ENCODE measurements at regions not wholly inside any gene's neighbourhood (a gene's known extent, or its start where the extent isn't known, plus 50 kb on each side); places are given as distances from the start of the nearest gene placed in this dataset.

GRCh38 chr1:220994671-220995070, 115.4 kb downstream of the HLX start:
- WGBS, 2 donors = 84 to 95% methylated on average over 3 of the region's 3 CpGs
- no peak overlapping the region for H3K4me3 ChIP-seq
- peaks cover 8% of the 10 kb centered on the region for H3K4me1 ChIP-seq
- H3K9me3 ChIP-seq = no peaks in the 10 kb centered on the region
- H3K36me3 ChIP-seq (ENCODE audit: low read depth, missing control alignments) = no peaks in the 10 kb centered on the region
- DNase-seq = no peak
- intact Hi-C loops (cut with DNase I; ENCODE audit: low total_unique reads) = no loop called here
- no peak for TF ChIP-seq POLR2A (IDR thresholded peaks at IDR 0.05)
- TF ChIP-seq CTCF (IDR thresholded peaks at IDR 0.05) = no peak
- H3K27ac ChIP-seq = no peak overlapping the region
- no peaks in the 10 kb centered on the region for H3K27me3 ChIP-seq

DNA sequence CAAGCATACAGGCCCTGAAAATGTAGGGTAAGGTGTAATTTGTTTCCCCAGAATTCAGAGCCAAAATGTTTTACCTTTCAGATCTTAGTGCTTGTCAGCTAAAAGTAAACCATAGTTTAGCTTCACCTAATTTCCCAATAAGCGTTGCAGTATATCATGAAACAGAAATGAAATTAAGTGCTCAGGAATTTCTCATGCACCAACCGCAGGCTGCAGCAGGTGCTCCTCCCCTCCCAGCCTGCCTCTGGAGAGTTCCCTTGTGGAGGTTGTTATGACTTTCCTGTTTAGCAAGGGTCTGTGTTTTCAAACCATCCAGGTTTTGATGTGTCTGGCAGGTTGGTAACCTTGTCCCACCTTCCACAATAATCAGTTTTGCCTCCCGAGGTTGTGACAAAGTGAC, 118.5 kb downstream of the HLX start:
- no peak for DNase-seq
- H3K27ac ChIP-seq = no peak overlapping the region

DNA sequence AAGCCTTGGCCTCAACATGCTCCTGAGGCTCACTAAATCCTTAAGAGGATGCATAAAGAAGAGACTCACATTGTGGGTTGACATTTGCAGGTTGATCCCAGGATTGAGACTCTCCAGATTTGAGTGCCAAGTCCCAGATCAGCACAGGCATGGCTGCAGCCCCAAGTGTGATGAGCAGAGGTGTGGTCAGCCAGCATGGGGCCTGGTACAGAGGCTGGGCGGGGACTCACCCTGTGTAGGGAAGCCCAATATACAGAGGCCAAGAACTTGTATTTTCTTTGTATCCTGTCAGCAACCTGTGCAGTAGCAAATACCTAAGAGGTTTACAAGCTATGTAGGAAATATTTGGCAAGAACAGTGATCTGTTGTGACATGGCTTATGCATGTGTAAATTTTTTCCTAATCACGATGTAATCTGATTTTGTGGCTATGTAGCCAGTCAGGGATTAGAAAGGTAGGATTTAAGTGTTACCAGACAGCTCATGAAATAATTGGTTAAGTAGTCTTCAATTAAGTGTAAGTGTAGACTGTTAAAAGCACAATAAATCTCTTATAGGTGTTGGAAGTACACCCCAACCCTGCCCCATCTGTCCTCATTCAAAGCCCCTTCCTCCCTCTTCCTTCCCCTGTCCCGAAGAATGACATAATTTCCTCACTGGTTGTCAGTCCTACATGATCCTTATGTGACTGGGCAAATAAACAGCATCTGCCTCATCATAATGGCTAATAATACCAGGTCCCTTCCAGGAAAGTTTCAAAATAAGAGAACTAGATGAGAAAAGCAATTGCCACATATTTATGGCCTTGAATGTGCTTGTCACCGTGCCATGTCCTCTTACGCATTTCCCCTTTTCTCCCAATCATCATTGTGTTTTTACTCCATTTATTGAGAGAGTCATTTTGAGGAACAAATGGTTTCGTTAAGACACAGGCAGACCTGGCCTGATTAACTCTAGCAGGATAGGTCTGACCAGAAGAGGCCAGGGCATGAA, 120.9 kb downstream of the HLX start:
- WGBS, 2 donors = 52 to 66% methylated on average over 6 of the region's 6 CpGs
- intact Hi-C loops (cut with DNase I; ENCODE audit: low total_unique reads) = no loop called here
- Histone ChIP-seq H3K27ac (no peak overlapping the region), H3K9me3 (no peaks in the 10 kb centered on the region), H3K27me3 (no peaks in the 10 kb centered on the region), H3K4me1 (no peaks in the 10 kb centered on the region), H3K4me3 (no peak overlapping the region), H3K36me3 (ENCODE audit: low read depth, missing control alignments) (no peaks in the 10 kb centered on the region)
- DNase-seq = no peak
- TF ChIP-seq CTCF (IDR thresholded peaks at IDR 0.05) = no peak
- no peak for TF ChIP-seq POLR2A (IDR thresholded peaks at IDR 0.05)

More for the DNA sequence above, 118.5 kb downstream of the HLX start:
- no peaks in the 10 kb centered on the region for H3K9me3 ChIP-seq
- no peak overlapping the region for H3K4me3 ChIP-seq
- no peak for TF ChIP-seq CTCF (IDR thresholded peaks at IDR 0.05)
- TF ChIP-seq POLR2A (IDR thresholded peaks at IDR 0.05) = no peak
- H3K4me1 ChIP-seq = no peaks in the 10 kb centered on the region
- WGBS, 2 donors = 90 to 92% methylated on average over 3 of the region's 3 CpGs
- intact Hi-C loops (cut with DNase I; ENCODE audit: low total_unique reads) = no loop called here
- H3K27me3 ChIP-seq = no peaks in the 10 kb centered on the region
- H3K36me3 ChIP-seq (ENCODE audit: low read depth, missing control alignments) = no peaks in the 10 kb centered on the region

GRCh38 chr1:221001167-221001566, 121.9 kb downstream of the HLX start:
- no peak overlapping the region for H3K4me3 ChIP-seq
- WGBS, 2 donors = 86 to 93% methylated on average over 4 of the region's 4 CpGs
- intact Hi-C loops (cut with DNase I; ENCODE audit: low total_unique reads) = no loop called here
- H3K9me3 ChIP-seq = no peaks in the 10 kb centered on the region
- H3K4me1 ChIP-seq = no peaks in the 10 kb centered on the region
- no peak for TF ChIP-seq CTCF (IDR thresholded peaks at IDR 0.05)
- no peak for TF ChIP-seq POLR2A (IDR thresholded peaks at IDR 0.05)
- no peaks in the 10 kb centered on the region for H3K27me3 ChIP-seq
- no peak overlapping the region for H3K27ac ChIP-seq
- DNase-seq = no peak
- no peaks in the 10 kb centered on the region for H3K36me3 ChIP-seq (ENCODE audit: low read depth, missing control alignments)

All from testis (tissue), 2 donors.